Urothelium cell line (cell line): ENCODE measurements at regions not wholly inside any gene's neighbourhood (a gene's known extent, or its start where the extent isn't known, plus 50 kb on each side); places are given as distances from the start of the nearest gene placed in this dataset.
"Not testable (repeated sequence)": the region's sequence is repeated elsewhere in the genome, so short reads cannot be mapped to it uniquely, and the experiment has no call there.

Experiments used
- DNase-seq: peaks from one replicate; pipeline ENCODE4 v3.0.0; 2011; ENCODE audit warnings: low spot score, mixed read lengths
- FAIRE-seq: peaks from 2 replicates; lab custom pipeline; 2011; peaks lifted over from hg19 to GRCh38; lab: Jason Lieb, UNC

DNA sequence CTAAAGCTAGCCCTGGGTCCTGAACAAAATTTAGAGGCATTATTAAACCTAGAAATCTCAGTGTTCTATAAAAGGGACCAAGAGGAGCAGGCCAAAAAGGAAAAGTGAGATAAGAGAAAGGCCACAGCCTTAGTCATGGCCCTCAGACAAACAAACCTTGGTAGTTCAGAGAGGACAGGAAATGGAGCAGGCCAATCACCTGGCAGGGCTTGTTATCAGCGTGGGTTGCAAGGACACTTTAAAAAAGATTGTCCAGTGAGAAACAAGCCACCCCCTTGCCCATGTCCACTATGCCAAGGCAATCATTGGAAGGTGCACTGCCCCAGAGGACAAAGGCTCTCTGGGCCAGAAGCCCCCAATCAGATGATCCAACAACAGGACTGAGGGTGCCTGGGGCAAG is 213.3 kb upstream of the CXADR start:
- not testable (repeated sequence) for FAIRE-seq, DNase-seq

DNA sequence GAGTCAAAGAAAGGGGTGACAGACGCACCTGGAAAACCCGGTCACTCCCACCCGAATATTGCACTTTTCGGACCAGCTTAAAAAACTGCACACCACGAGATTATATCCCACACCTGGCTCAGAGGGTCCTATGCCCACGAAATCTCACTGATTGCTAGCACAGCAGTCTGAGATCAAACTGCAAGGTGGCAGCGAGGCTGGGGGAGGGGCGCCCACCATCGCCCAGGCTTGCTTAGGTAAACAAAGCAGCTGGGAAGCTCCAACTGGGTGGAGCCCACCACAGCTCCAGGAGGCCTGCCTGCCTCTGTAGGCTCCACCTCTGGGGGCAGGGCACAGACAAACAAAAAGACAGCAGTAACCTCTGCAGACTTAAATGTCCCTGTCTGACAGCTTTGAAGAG is 185.1 kb upstream of the CXADR start:
- FAIRE-seq, DNase-seq: not testable (repeated sequence)

DNA sequence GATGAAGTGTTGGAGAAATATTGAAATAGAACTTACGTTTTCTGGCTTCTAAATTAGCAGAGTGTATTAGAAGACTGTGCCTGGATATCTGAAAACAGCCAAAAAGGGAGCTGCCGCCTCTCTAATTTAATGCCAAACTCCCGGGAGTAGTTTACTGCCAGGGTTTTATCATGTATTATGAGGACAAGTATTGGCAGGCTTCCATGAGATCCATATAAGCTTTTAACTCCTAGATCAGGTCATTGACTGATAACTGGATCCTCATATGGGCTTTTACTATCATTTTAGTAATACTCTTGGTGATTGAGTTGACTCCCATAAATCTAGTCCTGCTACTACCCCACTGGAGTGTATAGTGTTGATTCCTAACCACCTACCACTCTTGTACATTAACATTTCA is 178.4 kb upstream of the CXADR start:
- DNase-seq (no peak), FAIRE-seq (no peak)

DNA sequence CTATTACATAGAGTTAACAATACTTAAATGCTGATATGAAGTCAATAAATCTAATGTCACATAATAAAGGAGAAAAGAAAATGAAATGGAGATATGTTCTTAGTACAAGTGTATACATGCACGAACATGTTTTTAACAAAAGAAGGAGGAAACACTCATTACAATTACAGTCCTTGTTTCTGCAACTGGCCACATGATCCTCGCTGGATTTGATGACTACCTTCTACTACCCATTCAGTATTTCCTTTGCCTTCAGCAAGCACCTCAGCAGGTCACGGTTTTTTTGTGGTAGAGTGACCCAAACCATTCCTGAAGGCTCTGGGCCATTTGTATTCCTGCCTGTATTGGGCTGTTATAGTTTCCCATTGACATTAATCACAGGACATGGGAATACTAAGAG is 172.8 kb upstream of the CXADR start:
- no peak for FAIRE-seq

DNA sequence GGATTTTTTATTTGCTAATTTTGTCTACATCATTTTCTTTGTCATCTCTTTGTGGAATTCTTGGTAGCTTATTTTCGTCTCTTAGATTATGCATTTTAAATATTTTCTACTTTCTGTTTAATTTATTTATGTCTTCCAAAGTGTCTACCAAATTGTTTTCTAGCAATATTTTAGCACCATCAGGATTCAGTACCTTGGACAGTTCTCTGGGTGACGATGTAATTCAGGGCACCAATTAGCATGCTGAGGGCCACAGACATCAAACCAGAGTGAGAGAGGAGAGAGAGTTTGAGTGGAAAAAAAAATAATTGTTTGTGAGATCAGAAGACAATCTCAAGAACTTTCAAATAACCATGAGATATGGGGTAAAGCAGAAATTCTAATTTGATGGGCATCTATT is 169.8 kb upstream of the CXADR start:
- FAIRE-seq, result no peak
- DNase-seq, result peak; percentile 47

More for the DNA sequence above, 172.8 kb upstream of the CXADR start:
- no peak for DNase-seq

DNA sequence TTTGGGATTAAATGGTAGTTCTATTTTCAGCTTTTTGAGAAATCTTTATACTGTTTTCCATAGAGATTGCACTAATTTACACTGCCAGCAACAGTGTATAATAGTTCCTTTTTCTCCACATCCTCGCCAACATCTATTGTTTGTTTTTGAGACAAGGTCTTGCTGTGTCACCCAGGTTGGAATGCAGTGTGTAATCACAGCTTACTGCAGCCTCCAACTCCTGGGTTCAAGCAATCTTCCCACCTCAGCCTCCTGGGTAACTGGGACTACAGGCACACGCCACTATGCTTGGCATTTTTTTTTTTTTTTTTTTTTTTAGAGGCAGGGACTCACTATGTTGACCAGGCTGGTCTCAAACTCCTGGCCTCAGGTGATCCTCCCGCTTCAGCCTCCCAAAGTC is 164.5 kb upstream of the CXADR start:
- no peak for FAIRE-seq

DNA sequence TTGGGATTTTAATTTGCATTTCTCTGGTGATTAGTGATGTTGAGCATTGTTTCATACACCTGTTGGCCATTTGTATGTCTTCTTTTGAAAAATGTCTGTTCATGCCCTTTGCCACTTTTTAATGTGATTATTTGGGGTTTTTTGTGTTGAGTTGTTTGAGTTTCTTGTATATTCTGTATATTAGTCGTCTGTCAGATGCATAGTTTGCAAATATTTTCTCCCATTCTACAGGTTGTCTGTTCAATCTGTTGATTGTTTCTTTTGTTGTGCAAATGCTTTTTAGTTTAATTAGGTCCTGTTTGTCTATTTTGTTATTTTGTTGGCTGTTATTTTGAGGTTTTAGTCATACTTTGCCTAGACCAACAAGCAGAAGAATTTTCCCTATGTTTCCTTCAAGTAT is 164.0 kb upstream of the CXADR start:
- DNase-seq (no peak), FAIRE-seq (no peak)

More for the DNA sequence above, 164.5 kb upstream of the CXADR start:
- DNase-seq, result no peak

DNA sequence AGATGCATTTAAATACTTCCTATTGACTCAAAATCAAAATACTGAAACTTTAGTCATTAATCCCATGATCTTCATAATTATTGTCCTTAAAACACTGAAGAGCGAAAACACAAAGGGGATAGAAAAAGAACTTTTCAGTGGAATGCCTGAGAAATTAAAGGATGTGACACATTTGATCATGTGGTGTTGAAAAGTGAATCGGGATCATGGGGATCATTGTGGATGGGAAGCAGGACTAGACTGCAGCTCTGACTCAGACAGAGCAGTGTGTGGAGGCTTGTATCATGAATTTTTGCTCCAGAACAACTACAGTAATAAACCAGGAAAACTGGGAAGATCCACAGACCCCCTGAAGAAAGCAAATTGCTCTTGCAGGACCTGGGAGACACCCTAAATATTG is 161.1 kb upstream of the CXADR start:
- DNase-seq, result no peak
- FAIRE-seq, result no peak

DNA sequence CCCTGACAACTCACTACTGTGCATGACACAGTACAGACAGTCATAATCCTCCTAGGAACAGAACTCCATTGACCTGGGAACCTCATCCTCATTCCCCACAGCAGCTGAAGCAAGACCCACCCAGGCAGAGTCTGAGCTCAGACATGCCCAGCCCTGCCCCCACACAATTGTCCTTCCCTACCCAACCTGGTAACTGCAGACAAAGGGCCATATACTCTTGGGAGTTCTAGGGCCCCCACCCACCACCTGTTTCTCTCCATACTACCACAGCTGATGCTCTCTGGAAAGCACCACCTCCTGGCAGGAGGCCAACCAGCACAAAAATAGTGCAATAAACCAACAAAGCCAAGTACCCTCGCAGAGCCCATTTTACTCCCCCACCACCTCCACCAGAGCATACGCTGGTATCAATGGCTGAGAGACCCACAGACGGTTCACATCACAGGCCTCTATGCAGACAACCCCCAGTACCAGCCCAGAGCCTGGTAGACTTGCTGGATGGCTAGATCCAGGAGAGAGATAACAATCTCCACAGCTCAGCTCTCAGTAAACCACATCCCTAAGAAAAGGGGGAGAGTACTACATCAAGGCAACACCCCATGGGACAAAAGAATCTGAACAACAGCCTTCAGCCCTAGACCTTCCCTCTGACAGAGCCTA is 159.7 kb upstream of the CXADR start:
- FAIRE-seq, result no peak

DNA sequence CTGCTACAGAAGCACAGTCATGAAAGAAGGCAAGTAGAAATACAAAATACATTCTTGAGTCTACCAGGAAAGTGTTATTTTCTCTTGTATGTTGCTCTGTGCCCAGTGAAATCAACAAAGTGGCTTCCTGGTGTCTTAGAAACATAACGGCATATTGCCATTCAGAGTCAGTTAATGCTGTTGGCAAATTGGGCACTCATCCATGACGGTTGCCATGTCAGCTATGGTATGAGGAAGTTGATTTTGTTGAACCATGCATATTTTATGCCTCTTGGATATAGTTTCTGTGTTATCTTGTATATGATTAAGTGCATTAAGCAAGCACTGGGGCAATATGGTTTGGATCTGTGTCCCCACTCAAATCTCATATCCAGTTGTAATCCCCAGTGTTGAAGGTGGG is 153.1 kb upstream of the CXADR start:
- DNase-seq, result no peak
- FAIRE-seq, result no peak

More for the DNA sequence above, 159.7 kb upstream of the CXADR start:
- no peak for DNase-seq

DNA sequence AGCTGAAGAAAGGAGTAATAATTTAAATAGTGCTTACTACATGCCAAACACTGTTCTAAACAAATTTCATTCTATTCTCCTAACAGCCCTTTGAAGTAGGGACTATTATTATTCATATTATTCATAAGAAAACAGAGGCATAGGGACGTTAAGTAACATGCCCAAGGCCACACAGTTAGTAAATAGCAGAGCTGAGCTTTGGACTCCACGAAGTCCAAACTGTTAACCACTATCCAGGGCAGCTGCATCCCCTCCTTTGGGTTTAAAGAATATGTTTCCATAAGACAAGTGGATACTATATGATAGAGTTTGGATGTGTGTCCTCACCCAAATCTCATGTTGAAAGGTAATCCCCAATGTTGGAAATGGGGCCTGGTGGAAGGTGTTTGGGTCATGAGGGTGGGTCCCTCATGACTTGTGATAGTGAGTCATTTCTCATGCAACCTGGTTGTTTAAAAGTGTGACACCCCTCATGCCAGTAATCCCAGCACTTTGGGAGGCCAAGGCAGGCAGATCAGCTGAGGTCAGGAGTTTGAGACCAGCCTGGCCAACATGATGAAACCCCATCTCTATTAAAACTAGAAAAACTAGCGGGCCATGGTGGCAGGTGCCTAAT is 144.0 kb upstream of the CXADR start:
- FAIRE-seq (no peak), DNase-seq (no peak)

DNA sequence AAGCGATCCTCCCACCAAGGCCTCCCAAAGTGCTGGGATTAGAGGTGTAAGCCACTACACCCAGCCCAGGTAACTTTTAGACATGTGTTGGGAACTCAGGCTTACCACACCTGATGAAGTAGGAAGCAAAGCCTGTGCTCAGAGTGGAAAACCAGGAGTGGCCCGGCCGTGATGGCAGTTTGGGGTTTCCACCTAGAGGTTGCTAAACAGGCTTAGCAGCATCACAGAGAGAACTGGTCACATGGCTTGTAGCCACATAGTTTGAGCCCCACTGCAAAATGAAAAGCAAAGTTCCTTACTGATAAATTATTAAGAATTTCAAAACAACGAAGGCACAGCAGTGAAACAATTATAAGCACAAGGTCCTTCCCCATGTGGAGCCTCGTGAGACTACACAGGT is 142.6 kb upstream of the CXADR start:
- FAIRE-seq (no peak), DNase-seq (no peak)

DNA sequence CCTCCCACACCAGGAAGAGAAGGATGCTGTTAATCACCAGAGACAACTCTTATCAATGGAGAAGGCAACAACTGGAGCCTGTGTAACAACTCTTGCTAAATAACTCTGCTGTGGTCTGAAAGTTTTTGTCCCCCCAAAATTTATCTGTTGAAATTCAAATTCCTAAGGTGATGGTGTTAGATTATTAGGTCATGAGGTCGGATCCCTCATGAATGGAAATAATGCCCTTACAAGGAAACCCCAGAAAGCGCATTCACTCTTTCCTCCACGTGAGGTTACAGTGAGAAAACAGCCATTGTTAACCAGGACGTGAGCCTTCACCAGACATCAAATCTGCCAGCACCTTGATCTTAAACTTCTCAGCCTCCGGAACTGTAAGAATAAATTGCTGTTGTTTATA is 141.9 kb upstream of the CXADR start:
- FAIRE-seq (no peak), DNase-seq (no peak)

DNA sequence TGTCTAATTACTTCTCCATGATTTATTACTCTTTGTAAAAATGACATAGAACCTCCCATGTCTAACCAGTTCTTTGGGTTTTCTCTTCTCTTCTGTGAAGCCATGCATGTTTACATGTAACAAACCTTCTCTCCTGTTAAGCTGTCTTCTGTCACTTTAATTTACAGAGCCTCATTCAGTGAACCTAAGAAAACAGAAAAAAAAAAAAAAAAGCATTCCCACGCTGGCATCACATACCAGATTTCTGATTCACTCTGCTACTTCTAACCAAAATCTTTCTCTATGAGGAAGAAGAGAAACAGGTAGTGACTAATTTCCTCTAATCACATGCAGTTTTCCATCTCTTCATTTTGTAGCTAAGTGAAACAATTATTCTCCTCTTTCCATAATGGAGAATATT is 141.4 kb upstream of the CXADR start:
- DNase-seq (peak; percentile 68), FAIRE-seq (no peak)

DNA sequence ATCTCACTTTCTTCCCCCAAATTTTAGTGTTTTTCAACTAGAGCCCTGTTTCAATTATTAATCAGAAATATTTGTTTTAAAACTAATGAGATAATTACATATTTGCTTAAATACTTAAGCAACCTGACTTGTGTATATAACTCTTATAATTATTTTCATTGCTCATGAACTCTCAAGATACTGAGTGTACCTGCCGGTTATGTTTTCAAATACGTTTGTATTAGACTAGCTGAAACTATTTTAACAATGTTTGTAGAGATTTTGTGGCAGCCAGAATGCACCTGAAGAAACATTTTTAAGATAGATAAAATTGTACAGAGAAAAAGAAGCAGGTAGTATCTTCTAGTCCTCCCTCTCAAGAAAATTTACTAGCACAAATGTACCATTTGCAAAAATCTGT is 140.6 kb upstream of the CXADR start:
- no peak for FAIRE-seq
- no peak for DNase-seq

DNA sequence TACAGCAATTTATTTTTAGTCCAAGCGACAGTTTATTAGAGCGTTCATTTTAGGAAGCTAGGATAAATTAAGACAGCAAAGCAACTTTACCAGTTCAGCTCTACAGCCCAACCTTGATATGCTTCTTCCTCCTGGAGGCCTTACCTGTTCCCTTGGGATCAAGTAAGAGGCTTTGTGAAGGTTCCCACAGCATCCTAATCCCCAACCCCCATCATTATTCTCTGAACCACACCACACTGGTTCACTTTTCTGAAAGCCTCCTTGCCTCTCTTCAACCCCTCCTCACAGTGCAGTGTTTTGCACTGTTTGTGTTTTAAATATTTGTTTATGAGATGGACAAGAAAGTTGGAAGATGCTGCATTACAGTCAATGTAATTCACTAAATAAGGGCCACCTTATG is 126.3 kb upstream of the CXADR start:
- FAIRE-seq (no peak), DNase-seq (no peak)

DNA sequence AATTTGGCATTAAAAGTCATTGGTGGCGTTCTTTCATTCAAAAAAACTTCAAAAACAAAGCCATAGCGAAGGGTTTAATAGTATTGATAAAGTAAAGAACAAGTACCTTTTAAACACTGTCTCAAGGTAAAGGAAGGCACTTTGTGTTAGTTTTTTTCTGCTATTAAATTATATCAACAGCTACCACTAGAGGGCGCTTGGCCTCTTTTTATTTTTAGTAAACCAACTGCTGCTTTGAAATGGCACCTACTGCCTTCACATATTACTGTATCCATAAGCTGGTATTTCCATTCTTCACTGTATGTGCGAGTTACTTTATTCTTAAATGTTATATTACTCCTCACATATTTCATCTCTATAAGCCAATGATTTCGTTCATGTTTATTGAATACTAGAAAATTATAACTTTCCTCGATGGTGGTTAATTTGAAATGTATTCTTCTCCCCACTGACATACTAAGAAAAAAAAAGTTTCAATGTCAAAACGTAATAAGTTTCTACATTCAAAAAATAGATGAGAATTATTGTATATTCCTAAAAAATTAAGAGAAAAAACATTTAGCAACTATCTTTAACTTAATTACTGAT is 125.7 kb upstream of the CXADR start:
- DNase-seq, result peak; percentile 46
- FAIRE-seq, result no peak

DNA sequence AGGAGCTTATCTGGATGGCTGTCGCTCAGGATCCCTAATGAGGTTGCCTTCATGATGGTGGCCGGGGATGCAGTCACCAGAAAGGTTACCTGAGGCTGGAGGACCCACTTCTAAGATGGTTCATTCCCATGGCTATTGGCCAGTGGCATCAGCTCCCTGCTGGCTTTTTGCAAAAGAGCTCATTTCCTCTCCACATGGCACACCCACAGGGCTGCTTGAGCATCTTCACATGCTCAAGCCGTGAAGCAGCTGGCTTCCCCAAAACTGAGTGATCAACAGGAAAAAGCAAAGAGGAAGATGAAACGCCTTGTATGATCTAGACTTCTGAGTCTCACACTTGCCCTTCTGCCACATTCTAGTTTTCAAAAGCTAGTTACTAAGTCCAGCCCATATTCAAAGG is 124.6 kb upstream of the CXADR start:
- no peak for FAIRE-seq
- no peak for DNase-seq

DNA sequence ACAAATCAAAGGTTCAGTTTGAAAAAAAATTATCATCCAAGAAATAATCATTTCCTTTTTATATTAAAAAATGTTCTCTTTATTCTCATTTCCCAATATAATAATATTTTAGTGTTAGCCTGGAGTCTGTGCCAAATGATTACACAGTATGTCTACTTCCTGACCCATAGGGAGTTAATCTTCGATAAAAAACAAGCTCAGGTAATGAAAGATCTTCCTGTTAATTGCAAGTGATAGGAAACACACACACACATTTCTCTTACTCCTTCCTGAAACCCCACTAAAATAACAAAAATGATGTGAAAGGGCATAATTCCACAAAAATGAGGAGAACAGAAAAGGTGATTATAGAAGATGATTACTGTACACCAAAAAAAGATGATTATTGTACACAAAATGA is 123.5 kb upstream of the CXADR start:
- FAIRE-seq (no peak), DNase-seq (no peak)

DNA sequence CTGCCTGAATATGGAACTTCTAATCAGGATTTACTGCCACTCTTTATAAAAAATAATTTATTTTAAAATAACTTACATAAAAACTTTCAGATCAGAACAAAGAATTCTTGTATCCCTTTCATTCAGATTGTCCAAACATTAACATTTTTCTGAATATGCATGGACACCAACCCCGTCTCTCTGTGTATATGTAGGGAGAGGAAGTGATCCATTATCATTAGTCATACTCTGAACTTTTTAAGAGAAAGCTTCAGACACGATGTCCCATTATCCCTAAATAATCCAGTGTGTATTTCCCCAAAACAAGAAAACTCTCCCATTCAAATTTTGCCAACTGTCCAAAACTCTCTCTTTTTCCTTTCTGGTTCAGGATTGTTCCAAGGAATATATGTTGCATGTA is 122.3 kb upstream of the CXADR start:
- DNase-seq, result no peak
- no peak for FAIRE-seq

DNA sequence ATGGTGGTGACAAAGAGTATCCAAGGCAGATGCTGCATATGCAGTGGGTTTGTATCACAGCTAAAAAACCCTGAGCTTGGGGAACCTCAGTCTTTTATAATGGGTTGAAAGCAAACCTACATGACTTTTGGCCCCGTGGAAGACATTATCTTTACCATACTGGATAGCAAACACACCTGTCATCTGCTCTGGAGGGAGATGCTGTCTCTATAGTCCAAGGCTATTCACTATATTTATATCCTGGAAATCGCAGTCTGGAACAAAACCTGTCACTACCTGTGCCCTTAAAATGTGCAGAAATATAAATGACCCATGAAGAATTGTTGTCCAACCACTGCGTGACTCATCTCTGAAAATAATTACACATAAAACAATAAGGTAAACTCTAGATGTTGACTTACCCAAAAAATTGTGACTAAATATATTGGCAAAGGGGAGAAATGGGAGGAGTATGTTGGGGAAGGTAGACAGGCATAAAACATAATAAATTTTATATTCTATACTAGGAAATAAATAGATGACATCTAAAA is 121.0 kb upstream of the CXADR start:
- FAIRE-seq (no peak), DNase-seq (no peak)

DNA sequence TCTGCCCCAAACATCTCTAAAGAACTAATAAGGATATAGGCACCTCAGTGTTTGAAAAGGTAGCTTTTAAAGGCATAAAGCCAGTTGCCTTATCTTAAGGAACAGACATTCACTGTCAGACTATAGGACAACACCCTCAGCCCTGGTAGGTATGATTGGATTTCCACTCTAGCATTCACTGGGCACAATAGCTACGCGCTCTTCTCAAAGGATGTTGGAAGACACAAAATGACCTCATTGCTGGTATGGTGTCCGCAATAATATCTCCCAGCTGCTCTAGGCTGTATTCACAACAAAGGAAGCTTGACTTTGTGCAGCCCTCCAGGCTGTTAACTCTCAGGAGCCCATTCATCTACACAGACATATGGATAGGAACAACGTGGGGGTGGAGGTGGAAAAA is 119.4 kb upstream of the CXADR start:
- FAIRE-seq, result no peak
- DNase-seq, result no peak
